OCI-M2 (cell line): ENCODE measurements at regions not wholly inside any gene's neighbourhood (a gene's known extent, or its start where the extent isn't known, plus 50 kb on each side); places are given as distances from the start of the nearest gene placed in this dataset.

Experiments
- DNase-seq: peaks from one replicate; lab custom pipeline; 2025; ENCODE audit not compliant: unreplicated experiment; lab: John Stamatoyannopoulos, UW

DNA sequence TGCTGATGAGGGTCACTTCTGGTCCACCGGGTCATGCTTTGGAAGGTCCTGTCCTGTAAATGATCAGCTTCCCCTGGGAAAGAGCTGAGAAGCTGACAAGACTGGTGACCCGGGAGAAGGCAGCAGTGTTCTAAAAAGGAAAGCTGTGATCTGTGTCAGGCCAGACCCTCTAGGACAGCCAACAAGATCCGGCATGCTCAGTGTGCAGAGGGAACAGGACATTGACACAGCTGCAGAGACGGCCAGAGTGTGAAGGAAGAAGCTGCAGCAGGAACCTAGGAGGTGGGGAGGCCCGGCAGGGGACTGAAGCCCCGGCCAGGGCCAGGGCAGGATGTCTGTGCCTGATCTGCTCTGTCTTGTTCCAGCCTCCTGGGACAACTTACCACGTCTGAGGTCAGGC, 372.7 kb upstream of the ID2 start:
- no peak for DNase-seq

DNA sequence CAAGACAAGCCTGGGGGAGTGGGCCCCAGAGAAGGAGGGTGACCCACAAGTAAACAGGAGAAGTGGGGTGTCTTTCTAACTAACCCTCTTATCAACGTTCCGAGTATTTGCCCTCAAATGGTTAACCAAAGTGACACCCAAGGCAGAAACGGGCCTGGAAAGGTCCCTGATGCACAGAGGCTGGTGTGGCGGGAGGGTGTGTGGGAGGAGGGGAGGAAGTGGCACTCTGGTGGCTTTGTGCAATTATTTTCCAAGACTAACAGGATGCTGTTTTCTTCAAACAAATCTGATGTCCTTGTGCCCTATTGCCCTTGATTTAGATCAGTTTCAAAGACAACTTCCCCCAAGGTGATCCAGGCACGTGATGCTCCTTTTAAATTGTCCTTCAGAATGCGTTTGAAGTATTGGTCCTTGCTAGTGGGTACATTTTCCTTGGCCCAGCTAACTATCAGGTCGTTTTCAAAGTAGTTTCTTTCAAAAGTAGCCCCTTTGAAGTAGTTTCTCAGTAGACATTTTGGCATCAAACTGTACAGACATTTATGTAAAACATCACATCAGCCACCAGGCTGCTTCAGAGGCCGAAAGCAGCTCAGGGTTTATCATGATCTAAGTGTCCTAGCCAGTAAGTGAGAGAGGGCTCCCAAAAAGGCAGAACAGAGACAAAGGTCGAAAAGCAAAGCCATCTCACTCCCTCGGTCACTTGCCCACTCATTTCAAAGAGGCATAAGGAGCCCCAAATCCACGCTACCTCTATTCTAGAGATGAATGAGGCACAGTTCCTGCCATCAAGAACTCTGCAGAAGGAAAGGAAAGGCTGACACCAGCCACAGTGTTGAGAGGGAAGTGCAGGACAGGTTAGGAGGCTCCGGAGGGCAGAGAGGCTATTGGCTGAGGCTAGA, 371.1 kb upstream of the ID2 start:
- DNase-seq, result no peak

DNA sequence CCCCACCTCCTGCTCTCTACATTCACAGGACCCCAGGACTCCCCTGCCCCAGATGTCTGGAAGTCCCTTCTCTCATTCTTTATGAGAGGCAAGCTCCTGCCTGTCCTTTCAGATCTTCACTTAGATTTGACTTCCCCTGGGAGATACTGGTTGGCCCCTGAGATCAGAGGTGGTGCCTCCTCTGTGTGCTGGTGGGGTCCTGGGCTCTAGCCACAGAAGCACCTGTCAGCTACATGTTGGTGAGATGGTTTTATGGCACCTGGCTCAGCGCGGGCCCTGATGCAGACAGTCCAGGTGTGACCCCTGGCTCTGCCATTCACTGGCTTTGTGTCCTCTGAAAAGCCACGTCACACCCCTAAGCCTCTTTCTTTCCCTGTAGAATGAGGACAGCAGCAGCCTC, 369.6 kb upstream of the ID2 start:
- no peak for DNase-seq

DNA sequence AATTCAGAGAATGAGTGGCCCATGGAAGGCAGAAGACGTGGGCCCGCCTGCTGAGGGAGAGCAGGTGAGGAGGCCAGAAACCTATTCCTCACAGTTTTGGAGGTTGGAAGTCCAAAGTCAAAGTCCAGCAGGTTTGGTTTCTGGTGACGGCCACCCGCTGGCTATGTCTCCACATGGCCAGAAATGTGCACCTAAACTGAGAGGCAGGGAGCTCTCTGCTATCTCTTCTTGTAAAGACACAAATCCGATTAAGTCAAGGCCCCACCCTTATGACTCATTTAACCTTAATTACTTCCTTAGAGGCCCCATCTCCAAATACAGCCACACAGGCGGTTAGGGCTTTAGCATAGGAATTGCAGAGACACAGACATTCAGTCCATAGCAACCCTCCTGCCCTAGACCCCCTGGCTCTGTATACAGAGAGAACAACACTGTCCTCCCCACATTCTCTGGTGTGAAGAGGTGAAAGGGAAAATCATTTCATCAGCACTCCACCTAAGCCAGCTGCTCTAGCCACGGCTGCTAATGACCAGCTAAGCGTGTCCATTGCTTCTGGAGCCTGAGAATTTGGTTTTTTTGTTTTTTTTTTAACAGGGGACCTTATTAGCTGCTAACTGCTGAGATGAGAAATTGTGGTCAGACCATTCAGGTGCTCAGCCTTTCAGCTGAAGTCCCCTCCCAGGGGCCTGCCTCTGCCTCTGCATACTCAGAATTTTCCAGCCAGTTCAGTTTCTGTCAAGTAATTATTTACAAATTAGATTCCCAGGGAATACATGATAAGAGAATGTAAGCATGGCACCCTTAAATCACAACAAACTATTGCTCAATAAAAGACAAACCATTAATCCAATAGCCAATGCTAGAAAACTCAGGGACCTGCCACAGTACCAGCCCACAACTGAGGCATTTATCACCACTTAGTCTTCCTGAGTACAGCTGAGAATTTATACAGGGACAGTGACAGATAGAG, 368.7 kb upstream of the ID2 start:
- no peak for DNase-seq

DNA sequence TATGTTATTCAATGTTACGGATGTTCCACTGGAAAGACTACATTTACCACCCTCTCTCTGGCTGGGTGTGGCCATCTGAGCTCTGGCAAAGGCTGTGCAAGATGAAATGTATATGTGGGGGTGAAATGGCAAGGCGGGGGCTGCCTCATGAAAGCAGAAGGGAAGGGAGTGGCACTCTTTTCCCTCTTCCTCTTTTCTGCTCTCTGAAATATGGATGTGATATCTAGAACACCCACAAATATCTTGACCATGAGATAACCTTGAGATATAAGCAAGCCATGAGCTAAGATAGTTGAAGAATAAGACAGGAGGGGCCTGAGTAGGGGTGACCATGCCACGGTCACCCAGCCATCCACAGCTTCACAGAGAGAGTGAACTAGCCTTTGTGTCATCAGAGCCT, 367.8 kb upstream of the ID2 start:
- DNase-seq, result no peak

DNA sequence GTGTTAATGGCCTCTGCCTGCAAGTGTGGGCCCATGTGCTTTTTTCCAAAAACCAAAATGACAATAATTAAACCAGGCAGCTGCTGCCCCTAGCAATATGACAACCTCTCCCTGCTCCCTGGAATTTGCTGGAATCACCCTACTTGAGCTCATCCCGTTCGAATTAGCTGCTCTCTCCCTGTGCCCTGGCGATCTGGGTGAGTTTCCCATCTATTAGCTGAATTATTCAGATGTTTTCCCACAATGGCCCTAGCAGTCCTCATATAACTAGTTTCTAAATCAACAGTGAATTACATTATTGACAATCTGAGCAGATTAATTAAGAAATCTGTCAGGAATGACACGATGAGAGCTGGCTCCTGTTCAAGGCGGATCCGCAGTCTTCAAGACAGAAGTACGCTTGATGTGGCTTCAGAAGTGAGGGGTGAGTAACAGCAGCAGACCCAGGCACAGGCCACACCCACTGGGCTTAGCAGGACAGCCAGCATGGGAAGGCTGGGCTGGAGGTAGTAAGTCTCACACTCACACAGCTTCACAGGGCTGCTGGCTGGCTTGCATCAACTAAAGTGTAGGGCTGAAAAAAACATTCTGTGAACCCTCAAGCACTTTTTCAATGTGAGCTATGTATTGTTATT, 366.2 kb upstream of the ID2 start:
- DNase-seq, result no peak

DNA sequence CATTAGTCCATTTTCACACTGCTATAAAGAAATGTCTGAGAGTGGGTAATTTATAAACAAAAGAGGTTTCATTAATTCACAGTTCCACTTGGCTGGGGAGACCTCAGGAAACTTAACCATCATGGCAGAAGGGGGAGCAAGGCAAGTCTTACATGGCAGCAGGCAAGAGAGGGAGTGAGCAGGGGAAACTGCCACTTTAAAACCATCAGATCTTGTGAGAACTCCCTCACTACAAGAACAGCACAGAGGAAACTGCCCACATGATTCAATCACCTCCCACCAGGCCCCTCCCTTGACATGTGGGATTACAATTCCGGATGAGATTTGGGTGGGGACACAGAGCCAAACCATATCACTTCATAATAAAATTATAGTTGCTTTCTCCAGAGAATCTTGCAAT, 365.5 kb upstream of the ID2 start:
- no peak for DNase-seq

DNA sequence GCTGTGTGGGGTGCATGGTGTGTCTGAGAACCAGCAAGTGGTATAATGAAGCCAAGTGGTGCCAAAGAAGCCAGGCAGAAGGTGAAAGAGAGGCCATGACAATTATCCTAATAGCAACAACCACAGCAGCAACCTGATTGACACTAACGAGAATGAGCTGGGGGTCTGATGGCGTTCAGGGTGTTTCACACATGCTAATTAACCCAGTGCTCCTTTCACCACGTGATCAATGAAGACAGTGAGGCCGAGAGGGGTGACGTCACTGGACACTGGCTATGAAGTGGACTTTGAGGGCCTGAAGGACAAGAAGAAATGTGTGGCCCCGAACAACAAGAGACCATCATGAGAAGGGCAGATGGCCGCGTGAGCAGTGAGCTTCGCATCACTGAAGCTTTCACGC, 364.4 kb upstream of the ID2 start:
- DNase-seq, result no peak

DNA sequence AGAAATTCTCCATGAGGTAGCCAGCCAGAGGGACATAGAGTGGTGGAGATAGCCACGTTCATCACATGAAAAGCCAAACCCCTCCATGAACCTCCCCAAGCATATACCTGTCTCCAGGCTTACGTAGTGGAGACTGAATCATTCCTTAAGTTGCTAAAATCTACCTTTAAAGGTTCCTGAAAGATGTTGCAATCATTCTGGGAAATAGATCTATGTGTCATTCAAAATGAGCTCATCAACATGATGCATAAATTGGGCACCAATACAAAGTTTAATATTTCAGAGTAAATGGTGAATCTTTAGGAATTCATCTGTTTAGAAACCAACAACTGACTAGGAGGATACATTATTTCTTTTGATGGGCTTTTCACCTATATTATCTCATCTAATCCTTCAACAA, 362.6 kb upstream of the ID2 start:
- no peak for DNase-seq

DNA sequence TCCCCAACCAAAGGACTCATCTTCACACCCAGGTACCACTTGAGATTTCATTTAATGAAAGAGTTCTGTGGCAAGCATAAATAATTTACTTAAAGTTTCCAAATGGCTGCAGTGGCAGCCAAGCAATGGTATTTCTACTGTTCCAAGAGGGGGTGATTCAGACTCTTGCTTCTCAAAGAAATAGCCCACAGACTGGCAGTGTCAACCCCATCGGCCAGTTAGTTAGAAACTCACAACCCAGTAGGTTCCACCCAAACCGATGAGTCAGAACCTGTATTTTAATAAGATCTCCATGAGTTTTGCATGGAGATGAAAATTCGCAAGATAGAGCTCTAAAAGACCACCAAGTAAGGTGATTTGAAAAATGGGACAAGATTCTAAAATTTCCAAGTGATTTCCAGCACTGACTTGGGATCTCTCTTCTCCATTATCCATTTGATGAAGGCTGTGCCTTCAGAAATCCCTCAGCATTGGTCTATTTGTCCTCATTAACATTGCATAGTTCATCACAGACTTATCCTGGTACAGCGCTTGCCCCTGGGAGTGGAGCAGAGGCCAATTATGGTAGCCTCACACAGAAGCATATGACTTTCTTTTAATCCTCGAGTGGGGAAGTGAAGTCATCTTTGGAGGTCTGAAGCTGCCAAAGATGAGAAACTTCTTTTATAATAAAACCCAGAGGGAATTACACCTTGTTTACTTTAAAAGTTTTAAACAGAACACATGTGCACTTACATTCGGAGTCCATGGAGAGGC, 361.4 kb upstream of the ID2 start:
- no peak for DNase-seq

DNA sequence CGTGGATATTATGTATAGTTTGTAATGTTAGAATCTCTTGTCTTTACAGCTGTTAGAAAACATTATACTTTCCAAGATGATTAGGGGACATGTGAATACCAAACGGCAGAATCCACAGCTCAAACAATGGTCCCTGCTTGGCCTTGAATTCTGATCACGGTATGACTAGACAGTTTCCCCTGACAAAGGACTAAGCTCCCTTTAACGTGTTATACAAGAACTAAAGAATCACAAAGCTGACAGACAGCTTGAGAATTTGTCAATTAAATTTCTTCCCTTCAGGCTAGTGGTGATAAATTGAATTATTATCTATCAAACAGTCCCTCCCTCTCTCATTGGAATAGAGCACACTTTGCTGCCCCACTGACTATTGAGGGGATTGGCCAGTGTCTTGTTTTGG, 359.2 kb upstream of the ID2 start:
- DNase-seq, result no peak

DNA sequence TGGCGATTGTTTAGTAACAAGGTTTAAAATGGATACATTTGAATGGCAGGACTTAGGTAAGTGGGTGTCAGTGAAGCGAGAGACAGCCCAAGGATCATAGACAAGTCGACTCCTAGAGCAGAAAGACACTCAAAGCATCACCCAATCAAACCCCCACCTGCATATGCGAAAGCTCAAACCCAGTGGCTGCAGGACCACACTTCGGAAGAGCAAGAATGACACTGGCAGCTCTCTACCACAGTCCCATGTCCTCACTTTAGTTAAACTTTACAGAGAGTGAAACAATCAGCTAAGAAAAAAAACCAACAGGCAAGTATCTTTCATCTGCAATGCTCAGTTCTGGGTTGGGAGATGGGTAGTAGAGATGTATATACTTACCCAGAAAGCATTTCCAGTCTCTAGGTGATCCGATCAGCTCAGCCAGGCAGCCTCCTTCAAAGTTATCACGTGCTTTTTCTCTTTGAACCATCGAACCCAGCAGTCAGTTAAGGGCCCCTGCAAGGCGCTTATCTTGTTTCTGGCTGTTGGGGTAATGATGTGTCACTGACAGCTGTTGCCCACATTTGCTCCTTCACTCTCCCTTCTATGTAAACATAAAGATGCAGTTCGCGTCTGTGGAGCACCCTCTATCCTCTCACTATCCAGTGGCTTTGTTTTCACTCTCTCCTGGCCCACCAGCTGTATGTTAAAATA, 357.5 kb upstream of the ID2 start:
- no peak for DNase-seq

DNA sequence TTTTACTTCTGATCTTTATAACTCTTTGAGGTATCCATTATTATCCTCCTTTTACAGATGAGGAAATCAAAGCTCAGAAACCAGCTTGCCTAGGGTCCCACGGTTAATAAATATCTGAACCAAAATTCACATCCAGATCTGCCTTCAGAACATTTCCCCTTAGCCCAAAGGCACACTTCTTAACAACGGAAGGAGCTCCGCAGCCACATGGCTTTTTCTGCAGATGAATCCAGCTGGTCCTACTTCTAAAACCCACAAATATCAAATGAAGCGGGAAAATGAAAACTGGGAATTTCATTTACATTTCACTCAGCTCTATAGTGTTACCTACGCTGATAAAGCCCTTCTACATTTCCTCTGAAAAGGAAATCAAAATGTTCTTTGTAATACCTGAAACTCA, 357.0 kb upstream of the ID2 start:
- DNase-seq, result no peak

DNA sequence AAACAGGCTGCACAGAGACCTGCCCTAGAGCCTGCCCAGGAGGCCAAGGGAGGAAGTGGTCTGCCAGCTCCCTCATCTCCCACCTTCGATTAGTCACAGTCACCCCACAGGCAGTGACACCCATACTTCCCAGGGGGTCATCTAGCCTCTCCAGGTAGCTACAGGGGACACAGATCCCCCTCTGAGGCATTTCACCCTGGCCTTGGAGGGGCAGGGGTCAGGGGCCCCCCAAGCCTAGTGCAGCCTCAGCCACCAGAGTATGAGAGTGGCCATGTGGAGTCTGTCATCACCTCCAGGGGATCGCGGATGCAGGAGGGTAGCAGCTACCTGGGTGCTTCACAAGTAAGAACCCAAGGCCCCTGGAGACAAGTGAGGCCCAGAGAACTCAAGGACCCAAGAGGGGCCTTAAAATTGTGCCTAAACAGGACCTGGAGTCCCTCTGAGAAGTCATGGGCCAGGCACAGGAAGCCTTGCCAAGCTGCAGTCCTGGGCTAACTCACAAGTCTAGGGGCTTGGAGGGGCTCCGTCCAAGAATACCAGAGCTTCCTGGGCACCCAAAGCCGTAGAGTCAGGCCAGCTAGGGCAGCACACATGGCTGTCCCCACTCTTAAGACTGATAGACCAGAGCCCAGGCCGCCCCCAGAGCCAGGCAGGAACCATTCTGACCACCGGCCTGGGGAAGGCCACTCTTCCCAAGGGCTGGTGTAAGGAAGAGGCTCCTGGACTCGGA, 354.3 kb upstream of the ID2 start:
- no peak for DNase-seq

DNA sequence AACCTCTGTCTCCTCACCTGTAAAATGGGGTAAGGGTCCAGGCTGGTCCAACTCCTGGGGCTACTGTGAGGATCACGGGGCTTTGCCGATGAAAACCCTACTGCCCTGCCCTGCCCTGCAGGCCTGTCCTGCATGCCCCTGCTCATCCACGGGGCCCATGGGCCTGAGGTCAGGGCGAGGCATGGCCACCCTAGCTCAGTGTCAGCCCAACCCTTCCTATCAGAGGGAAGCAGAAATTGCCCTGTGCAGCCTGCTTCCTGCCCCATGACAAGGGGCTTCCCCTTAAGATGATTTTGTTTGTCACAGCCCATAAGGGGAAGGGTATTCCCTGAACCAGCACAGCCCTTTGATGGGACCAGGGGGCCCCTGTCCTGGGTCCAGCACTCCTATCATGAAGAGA, 353.6 kb upstream of the ID2 start:
- no peak for DNase-seq

DNA sequence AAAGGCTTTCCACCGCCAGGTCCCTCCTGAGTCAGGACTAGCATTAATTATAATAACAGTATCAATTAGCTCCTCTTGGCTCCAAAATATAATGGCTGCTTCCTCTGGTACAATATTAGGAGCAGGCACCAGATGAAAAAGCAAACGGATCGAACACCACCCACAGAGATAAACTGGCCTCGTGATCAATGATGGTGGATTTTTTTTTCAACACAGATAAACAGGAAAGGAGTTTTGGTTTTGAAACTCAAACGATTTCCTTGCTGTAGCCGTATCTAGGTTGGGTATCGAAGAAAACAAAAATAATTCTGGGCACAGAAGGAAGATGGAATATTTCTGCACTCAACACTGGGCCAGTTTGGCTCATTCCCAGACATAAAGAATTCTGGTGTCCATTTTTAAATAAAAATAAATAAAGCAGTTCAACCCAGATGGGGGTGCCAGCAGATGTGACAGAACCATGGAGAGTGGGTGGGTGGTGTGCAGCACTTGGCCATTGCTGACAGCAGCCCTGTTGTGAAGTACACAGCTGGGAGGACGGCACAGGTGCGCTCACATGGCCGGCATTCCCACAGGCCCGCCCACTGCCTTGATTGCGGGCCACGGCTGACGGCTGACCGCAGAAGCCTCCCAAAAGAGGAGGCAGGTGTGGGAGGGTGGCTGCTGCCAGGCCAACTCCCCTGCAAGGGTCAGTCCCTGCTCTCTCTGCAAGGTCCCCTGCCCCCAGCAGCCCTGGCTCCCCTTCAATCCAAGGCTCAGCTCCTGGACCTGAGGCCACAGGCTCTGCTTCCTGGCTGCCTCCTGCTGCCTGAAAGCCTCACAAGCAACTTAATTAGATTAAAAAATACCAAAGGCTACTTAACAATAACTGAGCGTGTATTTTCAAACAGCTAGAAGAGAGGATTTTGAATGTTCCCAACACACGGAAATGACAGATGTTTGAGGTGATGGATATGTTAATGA, 351.9 kb upstream of the ID2 start:
- DNase-seq, result no peak

DNA sequence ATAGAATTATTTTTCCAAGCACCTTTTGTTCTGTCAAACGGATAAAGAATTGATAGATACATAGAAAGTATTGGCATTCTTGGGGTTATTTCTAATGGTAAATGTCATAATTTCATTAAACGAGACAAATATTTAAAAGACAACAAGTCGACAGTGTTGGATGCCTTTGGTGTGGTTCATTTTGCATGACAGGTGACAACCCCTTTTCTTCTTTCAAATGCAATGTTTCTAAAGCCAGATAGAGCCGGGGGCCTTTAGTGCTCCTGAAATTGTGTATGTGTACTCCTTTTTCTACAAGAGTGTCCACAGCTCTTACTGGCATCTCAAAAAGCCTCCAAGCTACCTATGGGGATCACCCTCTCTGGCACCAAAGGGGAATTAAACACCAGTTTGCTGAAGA, 350.8 kb upstream of the ID2 start:
- DNase-seq, result no peak

DNA sequence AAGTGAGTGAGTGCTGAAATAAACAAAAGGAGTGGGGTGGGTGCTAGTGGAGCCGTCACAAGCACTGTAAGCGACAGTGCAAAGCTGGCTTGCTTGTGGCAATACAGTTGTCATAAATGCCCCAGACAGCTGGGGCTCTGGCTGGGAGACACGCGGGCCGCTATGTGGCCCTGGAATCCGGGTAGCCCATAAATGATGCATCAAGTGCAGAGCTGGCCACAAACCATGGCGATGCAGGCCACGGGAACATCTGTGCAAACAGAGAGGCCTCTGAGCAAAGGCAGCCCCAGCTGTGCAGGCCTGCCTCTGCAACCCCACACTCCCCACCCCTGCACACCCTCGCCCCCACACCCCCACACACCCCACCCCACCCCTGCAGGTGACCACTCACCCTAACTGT, 349.2 kb upstream of the ID2 start:
- DNase-seq, result no peak
